Parathyroid adenoma (tissue), 2 donors: ENCODE measurements at regions not wholly inside any gene's neighbourhood (a gene's known extent, or its start where the extent isn't known, plus 50 kb on each side); places are given as distances from the start of the nearest gene placed in this dataset.

Source experiments
- H2AFZ ChIP-seq: fragments of 300-600 bp; sonication (generic); one replicate; pipeline ENCODE4 v1.7.0; 2017; ENCODE audit warnings: antibody characterized with exemption, mild to moderate bottlenecking
- H3K27ac ChIP-seq: fragments of 300-600 bp; sonication (generic); one replicate; pipeline ENCODE4 v1.7.0; 2017
- H3K27me3 ChIP-seq: fragments of 300-600 bp; sonication (generic); one replicate; pipeline ENCODE4 v1.7.0; 2017; ENCODE audit warnings: low read length; ENCODE audit not compliant: control insufficient read depth, insufficient read depth
- H3K36me3 ChIP-seq: fragments of 300-600 bp; sonication (generic); one replicate; pipeline ENCODE4 v1.7.0; 2017; ENCODE audit warnings: low read length; ENCODE audit not compliant: control insufficient read depth, insufficient read depth
- H3K4me1 ChIP-seq: fragments of 300-600 bp; sonication (generic); one replicate; pipeline ENCODE4 v1.7.0; 2017; ENCODE audit warnings: control low read depth
- H3K4me2 ChIP-seq: fragments of 300-600 bp; sonication (generic); one replicate; pipeline ENCODE4 v1.7.0; 2017; ENCODE audit warnings: low read length
- H3K4me3 ChIP-seq: fragments of 300-600 bp; sonication (generic); one replicate; pipeline ENCODE4 v1.7.0; 2017; ENCODE audit warnings: low read depth, low read length
- H3K79me2 ChIP-seq: fragments of 300-600 bp; sonication (generic); one replicate; pipeline ENCODE4 v1.7.0; 2017; ENCODE audit warnings: control low read depth
- H3K9ac ChIP-seq: fragments of 300-600 bp; sonication (generic); one replicate; pipeline ENCODE4 v1.7.0; 2017; ENCODE audit warnings: mild to moderate bottlenecking
- H3K9me3 ChIP-seq: fragments of 300-600 bp; sonication (generic); one replicate; pipeline ENCODE4 v1.7.0; 2017; ENCODE audit warnings: low read length; ENCODE audit not compliant: control insufficient read depth
- CTCF ChIP-seq: fragments of 300-600 bp; sonication (generic); IDR thresholded peaks from one replicate; pipeline ENCODE4 v1.7.0; 2017; ENCODE audit warnings: antibody characterized with exemption, mild to moderate bottlenecking
- donor health status: primary hyperparathyroidism.

GRCh38 chr3:152021951-152022461 is 148.6 kb downstream of the SUCNR1 start:
- no peak overlapping the region for H2AFZ ChIP-seq
- H3K4me1 ChIP-seq, result peaks cover 6% of the 10 kb centered on the region
- H3K4me3 ChIP-seq, result no peak overlapping the region
- H3K9me3 ChIP-seq, result no peaks in the 10 kb centered on the region
- H3K27ac ChIP-seq, result no peak overlapping the region
- no peak overlapping the region for H3K4me2 ChIP-seq
- no peaks in the 10 kb centered on the region for H3K27me3 ChIP-seq
- no peaks in the 10 kb centered on the region for H3K36me3 ChIP-seq
- no peaks in the 10 kb centered on the region for H3K79me2 ChIP-seq
- H3K9ac ChIP-seq, result no peak overlapping the region
- TF ChIP-seq CTCF, result no peak

DNA sequence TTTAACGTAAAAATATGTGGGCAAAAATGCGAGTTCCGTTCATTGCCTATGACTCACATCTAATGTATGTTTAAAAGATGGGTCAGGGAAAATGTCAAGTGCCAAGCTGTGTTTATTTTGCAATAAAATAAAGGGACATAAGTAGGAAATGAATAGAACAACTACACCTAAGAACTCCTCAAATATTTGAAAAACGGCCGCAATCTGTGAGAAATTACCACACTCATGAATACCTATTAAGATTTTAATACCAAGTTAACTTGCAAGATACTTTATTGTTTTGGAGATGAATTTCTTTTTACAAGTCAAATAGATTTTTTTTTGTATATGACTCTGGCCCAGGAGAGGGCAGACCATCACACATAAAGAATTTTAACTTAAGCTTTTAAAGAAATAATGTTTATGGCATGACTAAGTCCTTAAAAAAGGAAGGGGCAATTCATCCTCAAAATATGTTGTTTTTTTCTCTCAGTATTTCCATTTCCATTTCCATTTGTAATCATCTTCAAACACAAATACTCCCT is 152.7 kb downstream of the SUCNR1 start:
- Histone ChIP-seq H3K27ac (no peak overlapping the region), H2AFZ (no peak overlapping the region), H3K36me3 (no peaks in the 10 kb centered on the region), H3K9me3 (no peaks in the 10 kb centered on the region), H3K79me2 (no peaks in the 10 kb centered on the region), H3K9ac (no peak overlapping the region), H3K4me3 (no peak overlapping the region), H3K27me3 (no peaks in the 10 kb centered on the region), H3K4me2 (no peak overlapping the region), H3K4me1 (no peaks in the 10 kb centered on the region)
- no peak for TF ChIP-seq CTCF

GRCh38 chr3:152030320-152030719 is 156.9 kb downstream of the SUCNR1 start:
- H3K4me2 ChIP-seq, result no peak overlapping the region

GRCh38 chr3:152031321-152031720 is 157.9 kb downstream of the SUCNR1 start:
- H3K4me2 ChIP-seq, result no peak overlapping the region
- no peak overlapping the region for H3K27ac ChIP-seq
- no peak overlapping the region for H3K9ac ChIP-seq
- H3K4me3 ChIP-seq, result no peak overlapping the region
- H3K9me3 ChIP-seq, result no peaks in the 10 kb centered on the region
- no peak for TF ChIP-seq CTCF
- H3K4me1 ChIP-seq, result no peaks in the 10 kb centered on the region
- no peak overlapping the region for H2AFZ ChIP-seq
- H3K36me3 ChIP-seq, result no peaks in the 10 kb centered on the region
- no peaks in the 10 kb centered on the region for H3K27me3 ChIP-seq
- no peaks in the 10 kb centered on the region for H3K79me2 ChIP-seq

More at GRCh38 chr3:152030320-152030719, 156.9 kb downstream of the SUCNR1 start:
- Histone ChIP-seq H3K9ac (no peak overlapping the region), H2AFZ (no peak overlapping the region), H3K27ac (no peak overlapping the region), H3K27me3 (no peaks in the 10 kb centered on the region), H3K4me3 (no peak overlapping the region), H3K36me3 (no peaks in the 10 kb centered on the region), H3K9me3 (no peaks in the 10 kb centered on the region), H3K79me2 (no peaks in the 10 kb centered on the region), H3K4me1 (no peaks in the 10 kb centered on the region)
- TF ChIP-seq CTCF, result no peak

DNA sequence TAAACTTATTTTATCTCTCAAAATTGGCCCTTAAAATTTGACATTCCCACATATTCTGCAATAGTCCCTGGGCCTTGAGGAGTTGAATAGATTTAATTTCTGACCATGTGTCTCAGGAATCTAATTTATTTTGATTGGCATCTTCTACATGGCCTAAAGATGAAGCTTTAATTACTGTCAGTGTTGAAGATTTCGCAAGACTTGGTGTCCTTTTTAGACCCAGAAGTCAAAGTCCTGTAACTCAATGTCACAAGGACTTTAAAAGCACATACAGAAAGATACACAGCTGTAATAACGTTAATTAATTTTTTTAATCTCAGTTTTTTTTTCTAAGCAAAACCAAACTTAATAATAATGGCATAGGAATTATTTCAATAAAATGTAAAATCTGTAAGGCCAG is 163.9 kb downstream of the SUCNR1 start:
- H3K79me2 ChIP-seq, result no peaks in the 10 kb centered on the region
- no peak overlapping the region for H3K9ac ChIP-seq
- no peak for TF ChIP-seq CTCF
- no peaks in the 10 kb centered on the region for H3K27me3 ChIP-seq
- H3K9me3 ChIP-seq, result no peaks in the 10 kb centered on the region
- no peak overlapping the region for H3K4me2 ChIP-seq
- H3K36me3 ChIP-seq, result no peaks in the 10 kb centered on the region
- no peak overlapping the region for H3K4me3 ChIP-seq
- H3K4me1 ChIP-seq, result no peaks in the 10 kb centered on the region
- no peak overlapping the region for H3K27ac ChIP-seq
- no peak overlapping the region for H2AFZ ChIP-seq
